Retina (tissue), 1 donor: ENCODE measurements at regions not wholly inside any gene's neighbourhood (a gene's known extent, or its start where the extent isn't known, plus 50 kb on each side); places are given as distances from the start of the nearest gene placed in this dataset.
"Not testable (repeated sequence)": the region's sequence is repeated elsewhere in the genome, so short reads cannot be mapped to it uniquely, and the experiment has no call there.

ENCODE experiments used
- DNase-seq: peaks from one replicate; pipeline ENCODE4 v3.0.0-alpha.2; 2016

DNA sequence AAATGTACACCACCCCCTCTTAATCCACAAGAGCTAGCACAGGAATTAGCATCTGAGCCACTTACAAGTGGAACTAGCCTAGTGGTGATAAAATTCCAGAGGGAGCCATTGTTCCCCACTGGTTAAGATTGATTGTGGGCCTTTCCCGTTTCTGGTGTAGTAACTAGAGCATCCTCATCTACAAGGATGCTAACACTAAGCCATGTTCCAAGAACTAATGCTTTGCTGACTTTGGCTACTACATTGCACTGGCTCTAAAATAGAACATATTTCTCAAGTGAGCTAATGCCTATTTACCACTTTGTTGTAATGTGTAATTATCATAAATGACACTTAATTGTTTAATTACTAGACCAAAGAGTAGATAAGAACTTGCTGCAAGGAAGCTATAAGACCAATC, 143.7 kb downstream of the FZD1 start:
- DNase-seq = no peak

DNA sequence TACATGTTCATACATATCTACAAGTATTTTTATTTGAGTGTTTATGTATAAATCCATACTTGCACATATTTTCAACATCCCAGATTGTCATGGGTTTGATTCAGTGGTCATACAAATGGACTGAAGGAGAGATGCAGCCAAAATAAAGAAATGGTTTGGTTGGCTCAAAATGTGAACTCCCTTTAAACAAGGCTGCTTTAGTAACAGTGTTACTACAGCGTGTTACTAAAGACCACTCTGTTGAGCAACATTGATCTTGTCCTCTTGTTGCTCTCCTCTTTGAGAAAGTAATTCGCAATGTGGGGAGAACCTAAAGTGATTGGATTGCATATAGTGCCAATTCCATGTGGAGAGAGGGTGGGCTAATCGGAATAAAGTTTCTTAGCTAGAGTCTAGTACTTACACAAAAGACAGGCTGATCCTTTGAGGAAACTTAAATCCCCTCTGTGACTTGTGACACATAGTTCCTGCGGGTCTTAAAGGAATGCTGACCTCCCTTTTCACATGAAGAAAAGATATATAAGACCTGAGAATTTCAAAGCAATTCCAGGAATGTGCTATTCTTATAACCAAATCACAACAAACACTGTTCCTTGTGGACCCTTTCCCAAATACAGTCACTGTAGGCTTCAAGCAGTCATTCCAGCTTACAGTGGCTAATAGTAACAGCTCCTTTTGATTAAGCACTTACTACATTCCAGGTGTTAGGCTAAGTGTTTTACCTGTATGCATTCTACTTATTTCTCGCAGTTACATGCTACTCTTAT, 144.3 kb downstream of the FZD1 start:
- no peak for DNase-seq

DNA sequence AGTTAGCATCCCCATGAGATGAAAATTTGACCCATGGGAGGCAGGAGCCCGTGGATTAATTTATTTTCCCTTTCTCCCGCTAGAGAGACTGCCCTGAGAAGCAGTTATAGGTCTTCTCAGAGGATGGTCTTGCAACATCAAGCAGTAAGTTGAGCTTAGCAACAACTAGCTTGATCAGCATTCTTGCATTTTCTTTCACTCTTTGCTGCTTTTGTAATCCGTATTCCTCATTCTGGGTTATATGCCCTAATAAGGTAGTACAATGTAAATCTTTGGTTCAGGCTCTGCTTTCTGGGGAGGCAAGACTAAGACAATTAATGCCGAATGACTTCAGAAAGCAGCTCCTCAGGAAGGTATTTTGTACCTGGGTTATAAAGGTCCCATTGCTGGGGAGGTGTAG, 146.8 kb downstream of the FZD1 start:
- DNase-seq = no peak

DNA sequence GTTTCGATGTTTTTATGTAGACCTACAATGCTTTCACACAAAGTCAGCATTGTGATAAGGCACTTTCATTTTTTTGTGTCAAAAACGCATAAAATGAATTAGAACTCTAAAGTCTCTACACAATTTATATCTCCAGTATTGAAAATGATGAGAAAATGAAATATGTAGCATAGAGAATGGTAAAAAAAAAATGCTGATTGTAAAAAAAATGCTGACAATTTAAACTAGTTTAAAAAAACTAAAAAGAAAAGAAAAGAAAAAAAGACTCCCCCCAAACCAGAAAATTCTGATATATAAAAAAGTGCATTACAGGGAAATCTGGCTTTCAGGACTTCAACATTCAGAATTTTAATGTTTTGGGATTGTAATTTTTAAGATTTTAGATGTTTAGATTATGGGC, 148.1 kb downstream of the FZD1 start:
- no peak for DNase-seq

DNA sequence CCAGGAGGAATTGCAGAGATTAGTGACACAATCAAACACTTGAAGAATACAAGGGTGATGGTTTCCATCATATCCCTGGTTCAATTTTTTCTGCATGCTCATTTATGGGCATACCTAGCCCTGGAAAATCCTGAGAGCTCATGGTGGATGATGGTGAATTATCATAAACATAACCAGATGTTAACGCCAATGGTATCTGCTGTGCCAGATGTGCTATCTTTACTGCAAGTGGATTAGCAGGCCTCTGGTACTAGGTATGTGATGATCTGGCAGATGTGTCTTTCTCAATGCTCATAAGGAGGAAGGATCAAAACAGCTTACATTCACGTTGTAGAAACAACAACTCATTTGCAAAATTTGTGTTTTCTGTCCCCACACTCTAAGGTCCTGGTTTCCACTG, 150.5 kb downstream of the FZD1 start:
- no peak for DNase-seq

DNA sequence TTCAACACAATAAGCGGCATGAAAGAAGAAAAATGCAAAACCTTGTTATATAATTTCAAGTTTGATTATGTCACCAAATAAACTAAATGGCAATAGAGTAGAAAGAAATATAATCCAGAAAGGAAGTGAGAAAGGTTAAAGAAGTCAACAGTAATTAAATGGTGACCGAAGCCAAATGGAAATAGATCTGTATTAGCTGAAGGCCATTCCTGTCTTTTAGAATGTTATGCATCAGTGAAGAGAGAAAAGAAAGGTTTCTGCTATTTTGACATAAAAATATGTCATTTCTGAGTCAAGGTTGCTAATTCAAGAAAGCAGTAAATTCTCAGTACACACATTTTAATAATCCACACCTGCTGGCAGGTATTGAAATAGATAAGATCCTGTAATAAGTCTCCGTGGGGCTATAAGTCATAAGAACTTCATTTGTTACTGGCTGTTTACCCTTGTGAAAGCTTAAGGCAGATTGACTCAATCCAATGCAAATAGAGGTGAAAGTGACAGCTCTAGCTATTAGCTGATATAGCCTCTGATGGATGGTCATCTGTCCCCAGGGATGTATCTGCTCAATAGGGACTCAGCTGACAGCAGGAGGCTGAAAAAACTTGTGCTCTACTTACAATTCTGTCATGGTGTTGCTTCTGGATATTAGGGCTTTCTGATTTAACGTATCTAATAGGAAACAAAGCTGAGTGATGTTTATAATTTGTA, 152.1 kb downstream of the FZD1 start:
- DNase-seq = peak; percentile 14

DNA sequence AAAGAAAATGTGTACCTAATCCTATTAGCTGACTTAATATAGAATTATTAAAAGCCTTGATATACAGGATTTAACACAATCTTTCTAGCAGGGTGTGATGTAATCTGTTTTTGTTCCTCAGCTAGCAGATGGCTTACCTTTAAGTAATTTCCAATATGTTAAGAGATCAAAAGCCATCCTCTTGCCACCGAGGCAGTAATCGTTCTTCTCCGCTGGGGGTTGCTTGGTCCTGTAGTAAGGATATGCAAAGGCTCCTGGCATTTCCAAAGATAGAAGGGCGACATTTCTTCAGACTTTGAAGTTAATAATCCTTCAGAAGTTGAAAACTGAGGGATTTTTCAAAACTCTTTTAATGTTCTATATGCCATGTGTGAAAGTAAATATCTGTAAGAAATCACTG, 156.4 kb downstream of the FZD1 start:
- no peak for DNase-seq

DNA sequence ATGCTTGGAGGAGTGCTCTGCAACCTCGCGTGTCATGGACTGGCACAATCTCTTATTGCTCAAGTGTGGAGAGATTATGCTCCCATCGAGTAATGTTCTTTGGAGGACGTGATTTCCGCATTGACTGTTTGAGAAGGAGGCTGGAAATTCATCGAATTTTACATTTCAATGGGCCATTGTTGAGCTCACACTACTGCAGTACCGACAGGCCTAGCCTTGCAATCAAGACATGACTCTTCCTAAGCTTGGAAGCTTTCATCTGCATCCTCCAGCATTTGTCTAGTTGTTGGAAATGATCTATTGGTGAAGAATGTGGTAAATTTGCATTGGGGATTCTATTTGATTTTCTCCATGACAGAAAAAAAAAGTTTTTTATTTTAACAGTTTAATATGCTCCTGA, 156.8 kb downstream of the FZD1 start:
- no peak for DNase-seq

DNA sequence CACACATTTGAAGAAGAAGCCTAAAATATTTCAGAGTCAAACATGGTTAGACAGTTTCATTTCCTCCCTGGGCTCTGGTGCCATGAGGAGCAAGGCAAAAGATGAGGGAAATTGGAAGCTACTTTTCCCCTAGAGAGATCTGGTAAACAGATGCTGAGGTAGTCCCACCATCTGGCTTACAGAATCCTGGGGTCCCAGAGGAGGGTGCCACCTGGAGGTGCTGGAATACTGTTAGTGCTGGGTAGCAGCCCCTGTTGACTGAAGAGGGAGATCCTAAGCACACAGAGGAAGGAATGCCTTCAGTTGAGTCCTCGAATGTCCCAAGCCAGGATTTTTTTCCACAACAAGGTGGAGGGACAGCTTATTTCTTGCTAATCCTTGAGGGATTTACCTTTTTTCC, 160.1 kb downstream of the FZD1 start:
- peak; percentile 11 for DNase-seq

DNA sequence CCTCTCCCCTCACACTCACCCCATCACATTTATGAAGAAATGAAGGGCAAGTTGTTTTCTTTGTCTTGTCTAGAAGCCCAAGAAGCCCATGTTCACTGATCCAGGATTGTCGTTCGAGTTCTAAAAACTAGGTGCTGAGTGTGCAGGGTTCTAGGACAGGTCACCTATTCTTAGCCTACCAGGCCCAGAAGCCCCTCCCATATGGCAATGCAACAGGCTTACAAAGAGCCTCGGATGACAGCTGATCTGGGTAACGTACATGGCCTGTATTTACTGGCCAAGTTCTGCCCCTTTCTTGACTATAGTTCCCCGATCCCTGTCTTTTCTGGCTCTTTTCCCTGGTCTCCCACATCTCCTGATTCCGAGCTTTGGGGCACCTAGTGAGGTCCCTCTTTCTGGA, 160.9 kb downstream of the FZD1 start:
- no peak for DNase-seq

DNA sequence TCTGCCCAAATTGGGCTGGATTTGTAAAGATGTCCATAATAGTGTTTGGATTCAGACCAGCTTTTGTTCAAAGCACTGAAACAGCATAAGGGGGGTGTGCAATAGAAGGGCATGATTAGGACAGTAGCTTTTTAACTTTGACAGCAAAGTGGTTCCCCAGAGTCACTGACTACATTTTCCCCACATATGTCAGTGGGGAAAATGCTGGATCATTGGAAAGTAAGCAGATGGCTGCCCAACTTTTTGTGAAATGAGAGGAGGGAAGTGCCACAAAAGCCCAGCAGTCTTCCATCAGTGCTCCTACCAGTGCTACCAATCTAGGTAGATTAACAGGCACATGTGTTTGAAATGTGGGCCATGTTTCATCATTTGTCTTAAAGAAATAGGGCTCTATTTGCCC, 162.8 kb downstream of the FZD1 start:
- DNase-seq = no peak

DNA sequence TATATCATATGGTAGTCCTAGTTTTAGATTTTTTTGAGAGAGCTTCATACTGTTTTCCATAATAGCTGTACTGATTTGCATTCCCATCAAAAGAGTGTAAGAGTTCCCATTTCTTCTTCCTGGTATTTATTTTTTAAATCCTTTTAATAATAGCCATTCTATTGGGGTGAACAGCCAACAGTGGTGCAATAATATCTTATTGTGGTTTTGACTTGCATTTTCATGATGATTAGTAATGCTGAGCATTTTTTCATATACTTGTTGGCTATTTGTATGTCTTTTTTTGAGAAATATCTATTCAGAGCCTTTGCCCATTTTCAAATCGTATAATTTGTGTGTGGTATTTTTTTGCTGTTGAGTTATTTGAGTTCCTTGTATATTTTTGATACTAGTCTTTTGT, 167.4 kb downstream of the FZD1 start:
- no peak for DNase-seq

DNA sequence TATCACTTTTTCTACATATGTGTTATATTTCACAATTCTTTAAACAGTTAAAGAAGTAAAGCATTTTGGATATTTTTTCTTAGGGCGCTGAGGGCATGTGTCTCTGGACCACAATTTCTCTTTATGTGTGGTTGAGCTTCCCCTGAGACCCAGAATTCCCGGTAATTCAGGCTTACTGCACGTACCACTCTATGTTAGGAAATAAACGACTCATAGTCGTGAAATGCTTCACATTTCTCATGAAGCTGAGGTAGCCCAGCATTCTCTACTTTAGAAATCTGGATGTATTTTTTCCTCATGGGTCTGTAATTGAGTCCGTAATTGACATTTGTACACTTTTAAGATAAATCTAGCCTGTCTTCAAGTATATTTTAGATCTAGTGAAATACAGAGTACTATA, 170.6 kb downstream of the FZD1 start:
- DNase-seq = no peak

DNA sequence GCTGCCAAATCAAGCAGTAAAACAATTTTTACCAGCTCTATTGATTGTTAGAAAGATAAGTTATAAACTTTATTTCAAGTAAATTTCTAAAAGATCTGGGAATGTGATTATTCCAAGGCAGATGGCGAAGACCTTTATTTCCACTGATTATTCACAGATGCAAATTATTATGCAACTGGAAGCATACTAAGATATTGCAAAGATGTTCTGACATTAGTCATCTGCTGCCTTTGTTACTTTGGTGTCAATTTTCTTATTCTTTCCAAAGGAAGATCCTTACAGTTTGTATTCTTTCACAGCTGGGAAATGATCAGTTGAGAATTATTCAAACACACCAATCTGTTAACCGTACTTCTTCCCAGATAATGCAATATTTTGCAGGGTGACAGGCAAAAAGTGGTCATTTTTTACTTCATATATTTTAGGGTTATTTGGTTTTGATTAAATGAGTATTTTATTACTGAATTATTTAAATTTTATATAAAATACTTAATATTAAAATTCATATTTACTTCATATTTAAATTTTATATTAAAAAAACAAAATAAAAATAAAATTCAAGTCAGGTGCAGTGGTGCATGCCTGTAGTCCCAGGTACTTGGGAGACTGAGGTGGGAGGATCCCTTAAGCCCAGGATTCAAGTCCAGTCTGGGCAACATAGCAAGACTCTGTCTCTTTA, 171.3 kb downstream of the FZD1 start:
- no peak for DNase-seq

DNA sequence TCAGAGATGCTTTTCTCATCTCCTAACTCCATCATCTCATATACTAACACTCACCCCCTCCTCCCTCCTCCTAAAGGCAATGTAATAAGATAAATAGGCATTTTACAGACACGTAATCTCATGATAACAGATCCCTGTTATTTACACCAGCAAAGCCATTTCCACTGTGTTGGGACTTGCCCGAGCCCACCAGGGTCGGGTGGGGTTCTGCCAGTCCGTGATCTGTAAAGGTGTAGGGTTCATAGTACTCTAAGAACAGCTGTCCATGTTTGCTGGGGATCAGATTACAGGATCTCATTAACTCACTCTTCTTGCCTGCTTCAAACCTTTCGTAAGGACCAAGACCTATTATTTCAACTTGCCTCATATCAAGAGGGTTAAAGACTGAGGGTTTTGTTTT, 172.4 kb downstream of the FZD1 start:
- DNase-seq = no peak

DNA sequence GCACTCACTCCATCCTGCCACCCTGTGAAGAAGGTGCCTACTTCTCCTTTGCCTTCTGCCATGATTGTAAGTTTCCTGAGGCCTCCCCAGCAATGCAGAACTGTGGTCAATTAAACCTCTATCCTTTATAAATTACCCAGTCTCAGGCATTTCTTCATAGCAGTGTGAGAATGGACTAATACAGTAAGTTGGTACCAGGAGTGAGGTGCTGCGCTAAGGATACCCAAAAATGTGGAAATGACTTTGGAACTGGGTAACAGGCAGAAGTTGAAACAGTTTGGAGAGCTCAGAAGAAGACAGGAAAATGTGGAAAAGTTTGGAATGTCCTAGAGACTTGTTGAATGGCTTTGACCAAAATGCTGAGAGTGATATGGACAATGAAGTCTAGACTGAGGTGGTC, 176.0 kb downstream of the FZD1 start:
- DNase-seq = not testable (repeated sequence)

DNA sequence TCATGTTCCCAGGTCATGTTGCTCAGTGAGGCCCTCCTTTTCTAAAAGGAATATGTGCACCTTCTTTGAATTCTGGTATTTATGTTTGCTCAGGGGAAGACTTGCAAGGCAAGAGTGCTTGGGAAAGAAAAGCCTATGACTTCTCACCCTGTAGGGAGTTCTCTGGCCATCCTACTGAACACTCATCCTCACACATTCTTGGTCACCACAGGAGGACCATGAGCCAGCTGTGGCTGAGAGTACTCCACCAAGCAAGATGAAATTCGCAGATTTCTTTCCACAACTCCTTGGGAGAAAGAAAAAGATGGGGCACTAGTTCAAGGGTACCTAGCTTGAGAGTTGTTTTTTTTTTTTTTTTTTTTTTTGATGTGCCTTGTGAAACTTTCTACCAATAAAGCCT, 179.6 kb downstream of the FZD1 start:
- DNase-seq = no peak

DNA sequence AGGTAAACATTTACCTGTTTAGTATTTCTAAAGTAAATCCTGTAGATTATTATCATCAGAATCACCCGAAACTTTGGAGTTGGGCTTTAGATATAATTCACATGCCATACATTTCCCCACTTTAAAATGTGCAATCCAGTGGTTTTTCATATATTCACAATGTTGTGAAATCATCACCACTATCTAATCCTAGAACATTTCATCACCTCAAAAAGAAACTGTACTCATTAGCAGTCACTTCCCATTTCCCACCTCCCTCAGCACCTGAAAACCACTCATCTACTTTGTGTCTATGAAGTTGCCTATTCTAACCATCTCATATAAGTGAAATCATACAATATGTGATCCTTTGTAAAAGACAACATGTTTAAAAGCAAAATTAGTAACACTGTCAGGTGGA, 182.6 kb downstream of the FZD1 start:
- no peak for DNase-seq

DNA sequence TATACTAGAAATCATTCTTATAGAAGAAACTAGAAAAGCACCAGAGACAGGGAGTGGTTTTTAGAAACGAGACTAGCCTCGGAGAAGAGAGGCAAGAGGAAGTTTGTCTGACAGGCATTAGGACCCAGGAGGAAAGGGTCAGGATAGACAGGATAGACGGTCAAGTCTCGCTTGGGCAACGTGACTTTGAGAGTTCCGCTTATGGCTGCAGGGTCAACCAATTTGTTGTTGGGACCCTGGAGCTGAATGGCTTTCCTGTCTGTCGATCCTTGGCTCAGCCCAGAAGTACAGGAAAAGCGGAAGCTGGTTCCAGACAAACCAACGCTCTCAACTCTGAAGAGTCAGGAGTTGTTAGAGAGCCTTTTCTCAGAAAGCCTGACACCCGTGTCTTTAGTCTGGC, 191.2 kb downstream of the FZD1 start:
- no peak for DNase-seq

DNA sequence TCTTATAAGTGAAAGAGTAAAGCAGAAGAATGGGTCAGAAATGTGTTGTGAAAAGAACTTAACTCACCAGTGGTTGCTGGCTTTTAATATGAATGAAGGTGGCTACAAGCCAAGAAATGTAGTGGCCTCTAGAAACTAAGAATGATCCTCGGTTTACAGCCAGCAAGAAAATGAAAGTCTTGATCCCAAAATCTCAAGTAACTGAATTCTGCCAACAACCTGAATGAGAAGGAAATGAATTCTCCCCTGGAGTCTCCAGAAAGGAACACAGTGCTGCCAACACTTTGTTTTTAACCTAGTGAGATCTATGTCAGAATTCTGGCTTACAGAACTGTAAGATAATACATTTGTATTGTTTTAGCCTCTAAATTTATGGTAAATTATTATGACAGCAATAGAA, 193.0 kb downstream of the FZD1 start:
- no peak for DNase-seq

DNA sequence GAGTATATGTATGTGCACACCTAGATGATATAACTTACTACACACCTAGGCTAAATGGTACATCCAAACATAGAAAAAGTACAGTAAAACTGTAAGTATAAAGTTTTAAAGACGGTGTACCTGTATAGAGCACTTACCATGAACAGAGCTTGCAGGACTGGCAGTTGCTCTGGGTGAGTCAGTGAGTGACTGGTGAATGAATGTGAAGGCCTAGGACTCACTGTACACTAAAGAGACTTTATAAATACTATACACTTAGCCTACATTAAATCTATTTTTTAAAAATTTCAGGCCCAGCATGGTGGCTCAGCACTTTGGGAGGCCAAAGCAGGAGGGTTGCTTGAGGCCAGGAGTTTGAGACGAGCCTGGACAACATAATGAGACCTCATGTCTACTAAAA, 195.3 kb downstream of the FZD1 start:
- DNase-seq = no peak

DNA sequence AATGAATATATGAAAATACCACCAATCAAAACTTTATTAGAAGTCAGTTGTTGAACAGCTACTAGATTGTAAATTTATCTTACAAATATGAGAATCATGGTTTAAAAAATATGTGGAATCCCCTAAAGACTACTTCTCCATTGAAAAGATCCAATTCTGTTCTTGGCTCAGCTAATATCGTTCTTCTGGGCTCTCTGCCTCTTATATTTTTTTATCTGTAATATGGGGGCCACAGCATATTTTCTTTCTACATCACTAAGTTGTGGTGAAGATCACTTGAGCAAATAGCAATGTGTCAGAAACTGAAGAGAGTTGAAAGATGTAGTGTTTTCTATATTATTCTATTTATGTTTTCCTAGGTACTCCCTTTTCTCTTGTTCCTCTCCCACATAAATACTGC, 198.1 kb downstream of the FZD1 start:
- DNase-seq = no peak

DNA sequence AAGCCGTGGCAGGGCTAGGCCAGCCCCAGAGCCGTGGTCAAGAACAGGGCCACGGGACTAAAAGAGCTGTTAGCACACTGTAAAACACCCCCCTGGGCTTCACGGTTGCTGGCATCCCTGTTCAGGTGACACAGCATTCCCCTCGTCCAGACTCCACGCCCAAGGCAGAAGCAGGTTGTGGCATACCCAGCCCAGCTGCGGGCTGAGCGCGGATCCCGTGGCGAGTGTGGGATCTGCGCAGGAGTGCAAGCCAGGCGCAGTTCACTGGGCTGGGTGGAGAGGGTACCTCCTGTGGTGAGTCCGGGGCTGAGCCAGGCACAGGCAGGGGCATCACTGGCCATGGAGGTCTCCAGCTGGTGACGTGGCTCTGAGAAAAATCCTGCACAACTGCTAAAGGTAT, 199.1 kb downstream of the FZD1 start:
- no peak for DNase-seq

DNA sequence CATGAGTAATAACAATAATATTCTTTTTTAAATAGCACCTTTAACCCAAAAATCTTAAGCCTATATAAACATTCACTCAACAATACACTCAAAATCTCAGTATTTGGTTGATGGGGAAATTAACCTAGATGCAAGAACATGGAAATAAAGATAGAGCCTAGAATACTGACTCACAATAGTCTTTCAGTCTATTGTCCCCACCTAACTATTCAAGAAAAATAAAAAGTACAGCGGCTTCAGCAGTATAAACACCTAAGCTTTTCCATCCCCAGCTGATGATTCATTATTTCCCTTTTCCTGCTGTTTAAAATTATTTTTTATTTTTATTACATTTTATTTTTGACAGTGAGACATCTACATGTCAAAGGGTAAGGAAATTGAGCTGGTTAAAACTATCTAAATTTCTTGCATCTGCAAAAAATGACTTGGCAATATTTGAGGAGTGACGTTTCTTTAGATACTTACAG, 201.4 kb downstream of the FZD1 start:
- no peak for DNase-seq
